ENCODE measurements at regions not wholly inside any gene's neighbourhood (a gene's known extent, or its start where the extent isn't known, plus 50 kb on each side); places are given as distances from the start of the nearest gene placed in this dataset.

DNA sequence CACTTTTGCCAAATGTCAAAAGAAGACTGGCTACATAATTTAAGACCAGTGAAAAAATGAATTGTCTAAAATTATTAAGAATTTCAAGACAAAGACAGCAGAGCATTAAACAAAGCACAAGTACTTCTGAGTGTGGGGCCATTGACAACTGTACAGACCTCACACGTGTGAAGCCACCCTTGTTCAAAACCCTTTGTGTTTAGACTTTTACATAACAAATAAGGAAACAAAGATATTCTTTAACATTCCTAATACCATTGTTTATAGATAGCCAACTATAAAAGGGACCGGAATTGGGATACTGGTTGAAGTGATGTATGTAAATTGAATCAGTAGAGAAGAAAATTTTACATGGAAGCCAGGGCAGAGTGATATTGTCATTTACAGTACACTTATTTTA is 624.2 kb downstream of the PCDH18 start:
- H3K27me3 ChIP-seq (ENCODE audit: control insufficient read depth, insufficient read depth, low read length), result no peaks in the 10 kb centered on the region
- DNase-seq, result no peak
- no peaks in the 10 kb centered on the region for H3K36me3 ChIP-seq (replicated peaks; ENCODE audit: control insufficient read depth, insufficient read depth, low read length)
- H3K4me3 ChIP-seq (ENCODE audit: insufficient read depth, low read depth, low read length), result no peak overlapping the region

DNA sequence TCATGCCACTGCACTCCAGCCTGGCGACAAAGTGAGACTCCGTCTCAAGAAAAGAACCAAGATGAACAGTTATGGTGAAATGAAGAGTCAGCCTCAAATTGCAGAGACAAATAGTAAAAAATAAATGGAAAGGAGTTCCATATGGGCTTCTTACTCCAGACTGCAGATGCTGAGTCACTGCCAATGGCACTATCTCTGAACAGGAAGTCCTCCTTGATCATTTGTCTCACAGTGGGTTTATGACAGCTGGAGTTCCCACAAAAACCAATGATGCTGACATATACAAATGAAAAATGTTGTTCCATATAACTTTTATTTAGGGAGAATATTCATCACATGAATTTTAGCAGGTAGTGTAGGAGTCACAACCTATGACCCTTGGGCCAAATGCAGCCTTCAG is 631.6 kb downstream of the PCDH18 start:
- DNase-seq, result no peak
- Histone ChIP-seq H3K4me3 (ENCODE audit: insufficient read depth, low read depth, low read length) (no peak overlapping the region), H3K27me3 (ENCODE audit: control insufficient read depth, insufficient read depth, low read length) (no peaks in the 10 kb centered on the region), H3K36me3 (replicated peaks; ENCODE audit: control insufficient read depth, insufficient read depth, low read length) (no peaks in the 10 kb centered on the region)

DNA sequence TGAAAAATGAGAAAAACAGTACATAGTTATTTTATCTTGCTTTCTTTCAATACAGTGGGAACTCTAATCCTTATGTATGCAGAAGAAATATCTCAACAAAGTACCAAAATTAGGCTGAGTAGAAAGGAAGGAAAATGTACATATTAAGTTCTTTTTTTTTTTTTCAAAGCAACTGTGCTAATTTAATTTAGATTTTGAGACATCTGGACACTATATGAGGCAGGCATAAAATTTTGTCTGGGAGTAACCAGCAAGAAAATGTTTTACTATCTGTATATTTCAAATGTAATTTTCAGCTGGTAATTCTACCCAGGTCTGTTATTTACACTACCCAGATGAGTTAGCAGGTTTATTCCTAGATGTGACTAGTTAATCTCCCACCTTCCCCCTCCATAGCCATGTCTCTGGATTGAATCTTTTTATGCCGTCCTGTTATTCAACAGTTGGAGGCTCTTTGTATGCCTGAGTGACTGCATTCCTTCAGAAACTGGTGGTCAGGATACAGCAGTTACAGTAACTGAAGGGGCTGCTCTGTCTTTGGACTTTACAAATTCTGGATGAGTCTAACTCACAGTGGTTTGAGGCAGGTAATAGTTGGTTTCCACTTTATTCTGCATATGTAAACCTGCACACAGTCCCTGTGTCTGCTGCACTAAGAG is 633.6 kb downstream of the PCDH18 start:
- no peak for DNase-seq
- Histone ChIP-seq H3K27me3 (ENCODE audit: control insufficient read depth, insufficient read depth, low read length) (no peaks in the 10 kb centered on the region), H3K36me3 (replicated peaks; ENCODE audit: control insufficient read depth, insufficient read depth, low read length) (no peaks in the 10 kb centered on the region), H3K4me3 (ENCODE audit: insufficient read depth, low read depth, low read length) (no peak overlapping the region)

DNA sequence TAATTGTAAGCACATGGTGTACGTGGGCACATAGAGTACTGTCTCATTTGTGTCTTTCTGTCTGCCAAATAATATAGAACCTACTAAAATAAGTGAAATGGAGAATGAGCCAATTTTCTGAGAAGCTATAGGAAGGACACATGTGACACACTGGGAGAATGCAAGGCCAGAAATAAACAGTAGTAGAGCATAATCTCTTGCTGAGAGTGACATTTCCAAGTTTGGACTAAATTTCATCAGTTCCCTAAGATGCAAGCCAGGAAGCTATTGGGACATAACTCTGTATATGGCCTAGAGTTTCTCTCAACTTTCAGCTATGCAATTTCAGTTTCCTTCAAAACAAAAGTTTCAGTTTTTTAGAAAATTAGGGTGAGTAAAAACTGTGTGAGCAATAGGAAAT is 638.7 kb downstream of the PCDH18 start:
- DNase-seq, result no peak
- H3K36me3 ChIP-seq (replicated peaks; ENCODE audit: control insufficient read depth, insufficient read depth, low read length), result no peaks in the 10 kb centered on the region
- H3K27me3 ChIP-seq (ENCODE audit: control insufficient read depth, insufficient read depth, low read length), result no peaks in the 10 kb centered on the region
- no peak overlapping the region for H3K4me3 ChIP-seq (ENCODE audit: insufficient read depth, low read depth, low read length)

DNA sequence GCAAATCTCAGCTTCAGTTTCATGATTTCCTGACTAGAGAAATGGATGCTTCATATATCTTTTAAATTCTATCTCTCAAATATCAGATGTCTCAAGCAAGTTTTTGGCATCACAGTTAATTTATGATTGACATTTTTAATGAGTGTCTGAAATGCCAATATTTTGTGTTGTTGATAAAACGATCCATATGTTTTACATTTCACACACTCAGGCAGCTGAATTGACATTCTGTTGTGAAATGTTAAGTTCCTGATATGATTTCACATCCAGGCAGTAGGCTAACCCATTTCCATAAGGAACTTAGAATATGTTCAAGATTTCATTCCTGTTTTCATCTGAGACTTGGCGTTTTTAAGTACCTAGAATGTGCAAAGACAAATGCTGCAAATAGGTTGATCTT is 650.6 kb downstream of the PCDH18 start:
- Histone ChIP-seq H3K27me3 (ENCODE audit: control insufficient read depth, insufficient read depth, low read length) (no peaks in the 10 kb centered on the region), H3K4me3 (ENCODE audit: insufficient read depth, low read depth, low read length) (no peak overlapping the region), H3K36me3 (replicated peaks; ENCODE audit: control insufficient read depth, insufficient read depth, low read length) (no peaks in the 10 kb centered on the region)
- DNase-seq, result no peak

DNA sequence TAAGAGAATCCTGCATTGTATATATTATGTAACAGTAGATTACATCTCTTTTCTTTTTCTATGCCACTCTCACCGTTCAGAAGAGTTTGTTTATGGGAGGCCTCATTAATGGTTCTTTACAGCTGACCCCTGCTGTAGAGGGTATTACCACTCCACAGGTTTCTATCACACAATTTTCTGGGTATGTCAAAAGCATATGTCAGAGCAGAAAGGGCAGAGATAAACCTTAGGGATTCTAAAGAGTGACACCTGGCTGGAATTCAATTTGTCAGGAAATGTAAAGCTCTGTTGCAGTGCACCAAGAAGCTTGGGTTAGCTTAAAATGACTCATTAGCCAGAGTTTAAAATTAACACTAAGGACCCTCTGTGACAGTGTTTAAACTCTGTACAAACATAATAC is 658.7 kb downstream of the PCDH18 start:
- no peaks in the 10 kb centered on the region for H3K27me3 ChIP-seq (ENCODE audit: control insufficient read depth, insufficient read depth, low read length)
- H3K36me3 ChIP-seq (replicated peaks; ENCODE audit: control insufficient read depth, insufficient read depth, low read length), result no peaks in the 10 kb centered on the region
- no peak overlapping the region for H3K4me3 ChIP-seq (ENCODE audit: insufficient read depth, low read depth, low read length)
- no peak for DNase-seq

DNA sequence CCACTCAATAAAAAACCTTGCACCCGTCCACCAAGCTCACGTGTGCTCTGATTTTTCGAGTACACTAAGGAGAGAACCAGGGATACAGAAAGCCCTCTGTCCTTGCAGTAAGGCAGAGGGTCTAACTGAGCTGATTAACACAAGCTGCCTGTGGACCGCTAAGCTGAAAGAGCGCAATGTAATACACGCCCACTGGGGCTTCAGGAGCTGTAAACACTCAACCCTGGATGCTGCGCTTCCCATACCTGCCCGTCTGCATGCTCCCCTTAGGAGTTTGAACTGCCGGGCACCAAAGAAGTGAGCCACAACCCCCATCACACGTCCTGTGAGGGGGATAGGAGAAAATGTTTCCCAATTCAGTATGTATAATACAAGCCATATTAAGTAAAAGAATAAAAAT is 664.8 kb downstream of the PCDH18 start:
- H3K27me3 ChIP-seq (ENCODE audit: control insufficient read depth, insufficient read depth, low read length), result no peaks in the 10 kb centered on the region
- H3K4me3 ChIP-seq (ENCODE audit: insufficient read depth, low read depth, low read length), result no peak overlapping the region
- no peaks in the 10 kb centered on the region for H3K36me3 ChIP-seq (replicated peaks; ENCODE audit: control insufficient read depth, insufficient read depth, low read length)
- DNase-seq, result peak; percentile 7

DNA sequence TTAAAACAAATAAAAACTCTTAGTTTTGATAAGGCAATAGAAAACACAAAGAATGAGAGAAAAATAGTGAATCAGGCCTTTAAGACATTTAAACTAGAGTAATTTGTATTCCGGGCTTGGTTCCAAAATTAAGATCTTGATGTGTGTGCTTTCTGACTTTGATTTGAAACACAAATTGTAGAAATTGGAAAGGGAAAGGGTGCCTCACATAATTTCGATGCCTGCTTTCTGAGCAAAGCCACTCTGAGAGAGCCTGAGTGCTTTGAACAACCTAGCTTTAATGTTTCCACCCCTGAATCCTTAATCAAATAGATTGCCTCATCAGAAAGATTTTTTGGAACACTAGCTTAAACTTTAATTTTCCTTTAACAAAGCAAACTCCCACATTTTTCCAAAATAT is 666.8 kb downstream of the PCDH18 start:
- no peak for DNase-seq
- H3K36me3 ChIP-seq (replicated peaks; ENCODE audit: control insufficient read depth, insufficient read depth, low read length), result no peaks in the 10 kb centered on the region
- H3K4me3 ChIP-seq (ENCODE audit: insufficient read depth, low read depth, low read length), result no peak overlapping the region
- no peaks in the 10 kb centered on the region for H3K27me3 ChIP-seq (ENCODE audit: control insufficient read depth, insufficient read depth, low read length)

DNA sequence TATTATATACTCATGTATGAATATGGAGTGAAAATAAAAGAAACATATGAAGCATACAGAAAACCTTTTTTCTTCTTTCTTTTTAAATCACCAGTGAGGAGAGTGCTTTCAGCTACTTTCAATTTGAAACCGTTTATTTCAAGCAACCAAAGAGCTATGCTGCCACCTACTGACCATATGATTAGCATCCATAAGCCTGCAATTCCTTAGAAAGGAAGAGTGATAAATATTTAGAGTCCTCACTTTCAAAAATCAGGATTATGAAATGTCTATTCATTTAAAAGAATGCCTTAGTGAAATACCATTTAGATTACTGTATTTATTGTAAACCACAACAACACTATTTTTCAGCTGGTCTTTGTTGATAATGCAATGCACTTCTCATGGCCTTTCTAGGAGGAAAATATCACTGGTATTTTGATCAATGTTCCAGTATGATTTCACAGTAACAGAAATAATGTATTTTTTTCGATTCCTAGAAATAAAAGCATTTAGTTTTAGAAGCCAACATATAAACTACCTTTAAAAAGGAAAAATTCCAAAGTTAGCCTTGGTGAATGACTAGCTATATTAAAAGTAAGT is 667.6 kb downstream of the PCDH18 start:
- peak; percentile 9 for DNase-seq
- H3K4me3 ChIP-seq (ENCODE audit: insufficient read depth, low read depth, low read length), result no peak overlapping the region
- no peaks in the 10 kb centered on the region for H3K27me3 ChIP-seq (ENCODE audit: control insufficient read depth, insufficient read depth, low read length)
- no peaks in the 10 kb centered on the region for H3K36me3 ChIP-seq (replicated peaks; ENCODE audit: control insufficient read depth, insufficient read depth, low read length)

DNA sequence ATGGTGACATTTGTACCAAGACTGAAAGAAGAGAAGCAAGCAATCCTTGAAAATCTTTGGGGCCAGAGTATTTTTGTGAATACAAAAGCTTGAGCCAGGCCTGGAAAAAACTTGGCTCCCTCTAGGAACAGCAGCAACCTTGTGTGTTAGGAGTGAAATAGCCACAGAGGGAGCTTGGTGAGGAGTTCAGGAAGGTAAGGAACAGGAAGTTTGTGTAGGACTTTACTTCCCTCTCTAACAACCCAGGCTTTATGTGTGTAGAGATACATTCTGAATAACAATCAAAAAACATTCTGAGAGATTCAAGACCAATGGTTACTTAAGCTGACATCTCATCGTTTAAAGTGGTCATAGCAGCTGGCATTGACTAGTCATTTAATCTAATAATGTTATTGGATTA is 668.5 kb downstream of the PCDH18 start:
- Histone ChIP-seq H3K36me3 (replicated peaks; ENCODE audit: control insufficient read depth, insufficient read depth, low read length) (no peaks in the 10 kb centered on the region), H3K4me3 (ENCODE audit: insufficient read depth, low read depth, low read length) (no peak overlapping the region), H3K27me3 (ENCODE audit: control insufficient read depth, insufficient read depth, low read length) (no peaks in the 10 kb centered on the region)
- DNase-seq, result no peak

DNA sequence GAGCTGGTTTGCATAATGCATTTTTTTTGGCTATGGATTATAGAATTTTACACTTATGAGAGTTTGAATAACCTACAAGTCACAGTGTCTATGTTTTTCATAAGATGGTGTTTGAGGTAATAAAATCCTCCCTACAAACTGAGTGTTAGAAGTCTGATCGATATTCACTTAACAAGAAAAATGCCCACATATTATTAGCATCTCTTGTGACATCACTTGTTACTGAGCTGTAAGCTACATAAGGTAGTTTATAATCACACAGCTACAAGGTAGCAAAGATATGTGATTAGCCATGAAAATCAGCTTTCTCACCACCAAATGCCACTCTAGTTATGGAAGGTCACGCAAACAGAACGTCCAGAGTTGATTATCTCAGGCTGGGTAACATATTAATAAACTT is 669.6 kb downstream of the PCDH18 start:
- Histone ChIP-seq H3K36me3 (replicated peaks; ENCODE audit: control insufficient read depth, insufficient read depth, low read length) (no peaks in the 10 kb centered on the region), H3K27me3 (ENCODE audit: control insufficient read depth, insufficient read depth, low read length) (no peaks in the 10 kb centered on the region), H3K4me3 (ENCODE audit: insufficient read depth, low read depth, low read length) (no peak overlapping the region)
- no peak for DNase-seq

DNA sequence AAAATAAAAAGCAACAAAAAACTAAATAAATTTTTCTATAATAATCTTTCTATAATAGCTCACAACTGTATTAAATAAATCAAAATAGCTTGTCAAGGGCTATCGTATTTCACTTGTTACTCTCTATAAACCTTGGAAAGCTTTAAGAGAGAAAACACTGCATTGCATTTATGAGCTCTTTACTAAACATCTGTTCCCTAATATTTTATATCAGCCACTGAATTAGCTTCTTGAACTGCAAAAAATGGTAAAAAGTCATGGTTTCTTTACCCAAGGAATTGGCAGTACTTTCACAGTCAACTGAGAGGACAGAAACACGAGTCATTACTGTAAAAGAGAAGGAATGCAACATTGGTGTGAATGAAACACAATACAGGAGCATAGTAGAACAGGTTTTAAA is 671.2 kb downstream of the PCDH18 start:
- no peaks in the 10 kb centered on the region for H3K27me3 ChIP-seq (ENCODE audit: control insufficient read depth, insufficient read depth, low read length)
- no peaks in the 10 kb centered on the region for H3K36me3 ChIP-seq (replicated peaks; ENCODE audit: control insufficient read depth, insufficient read depth, low read length)
- H3K4me3 ChIP-seq (ENCODE audit: insufficient read depth, low read depth, low read length), result no peak overlapping the region
- no peak for DNase-seq

DNA sequence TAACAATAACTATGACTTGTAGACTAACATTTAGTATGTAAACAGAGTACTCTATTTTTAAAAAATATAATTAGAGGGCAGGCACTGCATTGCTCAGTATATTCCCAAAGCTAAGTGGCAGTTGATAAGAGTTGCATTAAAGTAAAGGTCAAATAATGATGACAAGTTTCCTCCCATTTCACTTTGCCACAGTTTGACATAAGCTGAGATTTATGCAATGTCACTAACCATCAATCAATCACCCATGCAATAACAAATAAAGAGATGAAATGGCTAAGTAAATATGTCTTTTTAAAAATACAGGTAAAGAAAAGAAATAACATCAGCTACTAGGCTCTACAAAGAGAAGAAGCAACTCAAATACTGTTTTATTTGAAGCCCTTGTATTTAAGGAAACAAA is 673.4 kb downstream of the PCDH18 start:
- Histone ChIP-seq H3K27me3 (ENCODE audit: control insufficient read depth, insufficient read depth, low read length) (no peaks in the 10 kb centered on the region), H3K4me3 (ENCODE audit: insufficient read depth, low read depth, low read length) (no peak overlapping the region), H3K36me3 (replicated peaks; ENCODE audit: control insufficient read depth, insufficient read depth, low read length) (no peaks in the 10 kb centered on the region)
- DNase-seq, result no peak

DNA sequence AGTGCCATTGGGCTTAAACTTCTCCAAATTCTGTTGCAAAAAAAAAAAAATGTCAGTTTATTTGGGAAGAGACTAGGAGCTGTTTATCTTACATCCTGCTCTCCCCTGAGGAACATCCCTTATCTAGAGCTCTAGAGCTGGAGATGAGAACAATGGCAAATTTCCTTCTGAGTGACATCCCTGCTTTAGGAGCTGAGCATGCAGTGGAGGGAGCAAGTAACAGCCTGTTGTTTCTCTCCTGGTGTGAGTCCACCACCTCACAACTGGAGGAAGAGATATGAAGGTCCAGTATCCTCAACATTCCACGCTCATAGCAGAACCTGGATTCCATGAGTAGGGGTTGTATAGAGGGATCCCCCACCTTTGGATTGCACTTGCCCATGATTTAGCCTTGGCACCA is 676.4 kb downstream of the PCDH18 start:
- Histone ChIP-seq H3K4me3 (ENCODE audit: insufficient read depth, low read depth, low read length) (no peak overlapping the region), H3K36me3 (replicated peaks; ENCODE audit: control insufficient read depth, insufficient read depth, low read length) (no peaks in the 10 kb centered on the region), H3K27me3 (ENCODE audit: control insufficient read depth, insufficient read depth, low read length) (no peaks in the 10 kb centered on the region)
- no peak for DNase-seq

DNA sequence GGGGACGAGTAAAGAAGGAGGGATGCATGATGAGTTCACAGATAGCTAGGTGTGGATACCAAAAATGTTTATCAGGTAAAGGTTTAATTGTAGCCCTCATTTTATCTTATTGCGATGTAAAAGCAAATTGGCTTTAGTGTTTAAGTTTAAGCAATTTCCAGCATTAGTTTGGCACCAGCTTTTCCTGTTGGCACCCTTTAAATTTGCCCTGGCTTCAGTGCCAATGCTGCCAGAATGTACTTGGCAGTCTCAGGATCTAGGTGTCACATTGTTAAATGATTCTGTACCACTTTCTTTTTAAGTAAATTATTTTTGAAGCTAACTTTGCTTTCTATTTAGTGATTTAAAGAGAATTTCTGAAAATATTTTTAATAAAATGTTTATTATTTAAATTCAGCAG is 681.8 kb downstream of the PCDH18 start:
- H3K4me3 ChIP-seq (ENCODE audit: insufficient read depth, low read depth, low read length), result no peak overlapping the region
- DNase-seq, result no peak
- no peaks in the 10 kb centered on the region for H3K36me3 ChIP-seq (replicated peaks; ENCODE audit: control insufficient read depth, insufficient read depth, low read length)
- no peaks in the 10 kb centered on the region for H3K27me3 ChIP-seq (ENCODE audit: control insufficient read depth, insufficient read depth, low read length)

All from H7 (cell line).